BLaER1 treated with 17β-estradiol and CSF1 and Interleukin-3, amounts not matched to agents 10 nM and 100 nM (cell line): ENCODE measurements at regions not wholly inside any gene's neighbourhood (a gene's known extent, or its start where the extent isn't known, plus 50 kb on each side); places are given as distances from the start of the nearest gene placed in this dataset.
"Not testable (repeated sequence)": the region's sequence is repeated elsewhere in the genome, so short reads cannot be mapped to it uniquely, and the experiment has no call there.

Experiments used
- H3K27ac ChIP-seq, 11 experiments: shearing (Covaris generic); formaldehyde crosslinking; 2 replicates each; pipeline ENCODE4 v1.8.1; 2022
- H3K27me3 ChIP-seq, 11 experiments: shearing (Covaris generic); formaldehyde crosslinking; 2 replicates each; pipeline ENCODE4 v1.8.1; 2022
- H3K36me3 ChIP-seq, 11 experiments: shearing (Covaris generic); formaldehyde crosslinking; 2 replicates each; pipeline ENCODE4 v1.8.1; 2022
- H3K4me1 ChIP-seq, 10 experiments: shearing (Covaris generic); formaldehyde crosslinking; 2 replicates each; pipeline ENCODE4 v1.8.1; 2022
- H3K4me2 ChIP-seq, 11 experiments: shearing (Covaris generic); formaldehyde crosslinking; 2 replicates each; pipeline ENCODE4 v1.8.1; 2022
- H3K4me3 ChIP-seq, 10 experiments: shearing (Covaris generic); formaldehyde crosslinking; 2 replicates each; pipeline ENCODE4 v1.8.1; 2022
- H3K9ac ChIP-seq, 11 experiments: shearing (Covaris generic); formaldehyde crosslinking; 2 replicates each; pipeline ENCODE4 v1.8.1; 2022
- H3K9me3 ChIP-seq, 11 experiments: shearing (Covaris generic); formaldehyde crosslinking; replicated peaks in 1 of 11; 2 replicates each; pipeline ENCODE4 v1.8.1; 2022
- H4K20me1 ChIP-seq, 11 experiments: shearing (Covaris generic); formaldehyde crosslinking; 2 replicates each; pipeline ENCODE4 v1.8.1; 2022

DNA sequence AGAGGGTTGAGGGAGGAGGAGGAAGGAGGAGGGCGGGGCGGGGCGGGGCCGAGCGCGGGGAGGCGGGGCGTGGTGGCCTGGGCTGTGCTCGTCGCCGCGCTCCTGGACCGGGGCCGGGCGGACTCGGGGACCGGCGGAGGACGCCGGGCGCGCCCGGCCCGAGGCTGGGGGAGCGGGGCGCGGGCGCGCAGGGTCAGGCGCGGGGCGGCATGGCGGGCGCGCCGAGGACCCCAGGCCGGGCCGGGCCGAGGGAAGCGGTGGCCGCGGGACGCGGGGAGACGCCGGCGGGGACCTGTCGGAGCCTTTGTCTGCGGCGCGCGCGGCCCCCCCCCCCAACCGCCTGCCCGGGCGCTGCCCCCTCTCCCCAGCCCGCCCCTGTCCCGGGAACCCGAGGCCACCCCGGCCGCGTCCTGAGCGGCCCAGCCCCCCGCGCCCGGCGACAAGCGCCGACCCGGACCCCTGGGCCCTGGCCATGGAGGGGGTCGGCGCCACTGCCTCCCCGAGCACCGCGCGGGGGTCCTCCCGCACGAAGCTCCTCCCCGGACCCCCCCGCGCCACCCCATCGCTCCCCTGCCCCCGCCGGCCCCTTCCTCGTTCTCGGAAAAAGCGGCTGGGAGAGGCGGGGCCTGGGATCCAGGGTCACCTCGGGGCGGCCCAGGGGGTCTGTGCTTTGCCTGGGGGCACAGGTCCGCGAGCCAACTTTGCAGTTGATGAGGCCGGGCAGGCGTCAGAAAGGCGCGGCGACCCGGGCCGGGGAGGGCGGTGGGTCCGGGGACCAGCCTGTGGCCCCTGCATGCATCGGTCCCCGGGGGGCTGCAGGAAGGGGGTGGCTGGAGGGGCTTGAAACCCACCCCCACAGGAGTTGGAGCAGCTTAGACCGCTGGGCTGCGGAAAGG, 370.8 kb upstream of the ZNF722 start:
- not testable (repeated sequence) for H3K9me3 ChIP-seq, H3K36me3 ChIP-seq, H3K27ac ChIP-seq, H3K4me1 ChIP-seq, H3K4me3 ChIP-seq, H3K27me3 ChIP-seq, H3K9ac ChIP-seq, H4K20me1 ChIP-seq, H3K4me2 ChIP-seq

DNA sequence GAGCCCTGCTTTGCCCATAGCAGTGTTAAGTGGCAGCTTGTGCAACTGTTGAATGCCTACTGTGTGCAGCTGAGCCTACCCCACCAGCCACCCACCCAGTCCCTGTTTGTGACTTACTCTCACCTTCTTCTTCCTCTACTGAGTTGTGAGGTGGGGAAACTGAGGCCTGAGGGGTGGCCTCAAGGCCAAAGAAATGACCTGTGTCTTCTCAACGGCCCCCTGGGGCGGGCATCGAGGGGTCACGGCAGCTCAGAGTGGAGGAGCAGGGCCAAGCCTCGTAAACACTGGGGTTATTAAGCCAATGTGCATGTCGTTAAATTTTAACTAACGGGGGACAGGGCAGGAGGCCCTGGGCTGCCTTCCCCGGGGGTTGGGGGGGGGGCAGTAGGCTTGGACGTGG, 369.6 kb upstream of the ZNF722 start:
- not testable (repeated sequence) for H4K20me1 ChIP-seq, H3K4me2 ChIP-seq

DNA sequence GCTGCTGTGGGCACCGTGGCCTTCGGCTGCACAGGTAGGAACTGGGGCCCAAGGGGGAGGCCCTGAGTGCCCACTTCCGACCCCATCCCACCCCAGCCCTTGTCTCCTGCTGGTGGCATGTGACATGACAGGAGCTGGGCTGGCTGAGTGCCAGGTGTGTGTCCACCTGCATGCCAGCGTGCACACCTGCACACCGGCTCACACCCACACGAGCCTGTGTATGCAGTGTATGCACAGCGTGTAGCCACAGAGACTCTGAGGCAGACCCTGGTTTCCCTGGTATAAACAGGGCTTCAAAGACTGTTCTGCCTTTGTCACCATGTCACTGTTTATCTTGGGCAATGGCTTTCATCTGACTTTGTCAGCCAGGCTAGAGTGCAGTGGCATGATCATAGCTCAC, 362.1 kb upstream of the ZNF722 start:
- not testable (repeated sequence) for H3K27me3 ChIP-seq, H3K4me3 ChIP-seq, H3K4me1 ChIP-seq, H3K36me3 ChIP-seq, H3K9ac ChIP-seq, H3K27ac ChIP-seq, H4K20me1 ChIP-seq, H3K9me3 ChIP-seq, H3K4me2 ChIP-seq

More for the DNA sequence above, 369.6 kb upstream of the ZNF722 start:
- not testable (repeated sequence) for H3K4me1 ChIP-seq, H3K9me3 ChIP-seq, H3K36me3 ChIP-seq, H3K4me3 ChIP-seq, H3K27me3 ChIP-seq, H3K9ac ChIP-seq, H3K27ac ChIP-seq

DNA sequence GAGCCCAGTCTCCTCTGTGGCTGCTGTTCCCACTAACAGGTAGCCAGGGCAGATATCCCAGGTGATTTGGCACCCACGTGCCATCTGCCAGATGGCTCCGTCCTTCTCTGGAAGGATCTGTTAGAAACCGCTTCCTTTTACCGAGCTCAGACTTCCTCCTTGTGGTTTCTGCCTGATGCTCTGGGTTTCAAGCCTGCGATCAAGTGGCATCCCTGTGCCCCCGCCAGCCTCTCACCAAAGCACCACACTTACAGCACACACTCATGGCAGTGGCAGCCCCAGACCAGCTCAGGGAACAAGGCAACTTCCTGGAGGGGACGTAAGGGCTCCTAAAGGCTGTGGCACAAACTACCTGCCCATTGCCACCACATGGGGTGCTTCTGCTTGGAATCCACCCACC, 333.1 kb upstream of the ZNF722 start:
- H3K9me3 ChIP-seq, H3K36me3 ChIP-seq, H4K20me1 ChIP-seq, H3K4me3 ChIP-seq, H3K9ac ChIP-seq, H3K27me3 ChIP-seq: not testable (repeated sequence)
- H3K4me2 ChIP-seq: peak overlapping the region in 9 of 11 experiments; percentile 15 to 60 (median 51); a peak in 10 of 22 replicates
- H3K27ac ChIP-seq: peak overlapping the region in 6 of 11 experiments; percentile 37 to 67 (median 54); a peak in 8 of 22 replicates
- peaks cover 0 to 23% (median 10%) of the 10 kb centered on the region in 10 experiments; a peak in 14 of 20 replicates for H3K4me1 ChIP-seq

DNA sequence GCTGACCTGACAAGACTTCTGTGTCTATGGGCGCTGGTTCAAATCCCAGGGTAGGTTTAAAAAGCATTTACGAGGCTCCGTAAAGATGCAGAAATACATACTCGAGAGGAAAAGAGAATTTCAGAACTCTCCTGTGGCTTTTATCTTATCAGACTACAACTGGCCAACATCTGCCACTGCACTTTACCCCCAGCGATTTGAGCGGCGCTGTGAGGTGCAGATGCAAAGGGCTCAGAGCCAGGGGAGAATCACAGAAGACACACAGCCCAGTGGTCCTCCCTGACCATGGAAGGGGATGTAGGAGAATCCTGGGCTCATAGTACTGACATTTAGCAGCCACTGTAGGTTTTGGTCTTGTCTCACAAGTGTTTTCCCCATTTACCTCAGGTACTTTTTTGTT, 307.2 kb upstream of the ZNF722 start:
- H3K27ac ChIP-seq, H3K27me3 ChIP-seq, H3K9ac ChIP-seq, H3K4me2 ChIP-seq, H3K4me1 ChIP-seq, H3K36me3 ChIP-seq, H4K20me1 ChIP-seq, H3K9me3 ChIP-seq, H3K4me3 ChIP-seq: not testable (repeated sequence)

- peaks cover 0 to 10% (median 0%) of the 10 kb centered on the region in 10 experiments; a peak in 4 of 20 replicates for H3K4me1 ChIP-seq
- H4K20me1 ChIP-seq, H3K27ac ChIP-seq, H3K9me3 ChIP-seq, H3K27me3 ChIP-seq, H3K4me2 ChIP-seq, H3K36me3 ChIP-seq, H3K4me3 ChIP-seq, H3K9ac ChIP-seq: not testable (repeated sequence)
Observed at GRCh38 chr7:63694296-63694695, 304.4 kb upstream of the ZNF722 start.
